NT2/D1 (cell line): ENCODE measurements at regions not wholly inside any gene's neighbourhood (a gene's known extent, or its start where the extent isn't known, plus 50 kb on each side); places are given as distances from the start of the nearest gene placed in this dataset.

Source experiments
- YY1 ChIP-seq: IDR thresholded peaks from 2 replicates; pipeline ENCODE4 v1.6.1; 2011; ENCODE audit not compliant: insufficient read length, insufficient read depth
- ZNF274 ChIP-seq: IDR thresholded peaks from 2 replicates; pipeline ENCODE4 v1.6.1; 2011; ENCODE audit warnings: mild to moderate bottlenecking, low read depth, low read length

GRCh38 chr5:98656125-98656795, 117.2 kb upstream of the RGMB start:
- TF ChIP-seq ZNF274, result no peak
- TF ChIP-seq YY1, result no peak
